ENCODE measurements at regions not wholly inside any gene's neighbourhood (a gene's known extent, or its start where the extent isn't known, plus 50 kb on each side); places are given as distances from the start of the nearest gene placed in this dataset.

GRCh38 chr7:146002431-146003078 is 114.0 kb upstream of the CNTNAP2 start:
- H4K12ac ChIP-seq (ENCODE audit: low read depth, low read length) = no peak overlapping the region
- H3K4me2 ChIP-seq (ENCODE audit: low read length) = no peak overlapping the region
- no peaks in the 10 kb centered on the region for H3K36me3 ChIP-seq (ENCODE audit: control insufficient read depth in 1 of 2, insufficient read depth in 2 of 2, low read length in 2 of 2)
- H2AFZ ChIP-seq (ENCODE audit: insufficient read depth, low read length, poor library complexity) = no peak overlapping the region
- no peak overlapping the region for H2AK5ac ChIP-seq (ENCODE audit: low read length)
- H3K23ac ChIP-seq (ENCODE audit: low read length) = no peak overlapping the region
- H3K18ac ChIP-seq (ENCODE audit: low read length) = no peak overlapping the region
- no peaks in the 10 kb centered on the region for H3K4me1 ChIP-seq (ENCODE audit: control insufficient read depth in 1 of 2, insufficient read depth in 2 of 2, low read length in 2 of 2)
- no peak overlapping the region for H4K91ac ChIP-seq (ENCODE audit: low read depth, low read length)
- H3K9me3 ChIP-seq (ENCODE audit: insufficient read depth, low read depth, low read length) = no peaks in the 10 kb centered on the region
- H3K79me2 ChIP-seq (ENCODE audit: control insufficient read depth, insufficient read depth, low read length, poor library complexity) = no peaks in the 10 kb centered on the region
- no peak overlapping the region for H3K4ac ChIP-seq (ENCODE audit: low read depth, low read length)
- no peak overlapping the region for H3K27ac ChIP-seq (ENCODE audit: low read depth, low read length)
- H4K8ac ChIP-seq (ENCODE audit: low read depth, low read length) = no peak overlapping the region
- DNase-seq = no peak
- no peak overlapping the region for H3K9ac ChIP-seq (ENCODE audit: low read length)
- no CpG with 5 or more reads among the region's 8 CpGs for WGBS (ENCODE audit: extremely low coverage, insufficient coverage, insufficient read length)
- no peak overlapping the region for H3K14ac ChIP-seq (ENCODE audit: low read length)
- H3K27me3 ChIP-seq (ENCODE audit: insufficient read depth, low read length) = no peaks in the 10 kb centered on the region
- no peaks in the 10 kb centered on the region for H3K79me1 ChIP-seq (ENCODE audit: low read length)
- H2BK5ac ChIP-seq (ENCODE audit: low read depth, low read length, poor library complexity) = no peak overlapping the region
- H3K4me3 ChIP-seq (ENCODE audit: low read depth, low read length) = no peak overlapping the region
- H2BK120ac ChIP-seq (ENCODE audit: insufficient read depth, low read length, poor library complexity) = no peak overlapping the region
- no peak overlapping the region for H2BK12ac ChIP-seq (ENCODE audit: low read length)

DNA sequence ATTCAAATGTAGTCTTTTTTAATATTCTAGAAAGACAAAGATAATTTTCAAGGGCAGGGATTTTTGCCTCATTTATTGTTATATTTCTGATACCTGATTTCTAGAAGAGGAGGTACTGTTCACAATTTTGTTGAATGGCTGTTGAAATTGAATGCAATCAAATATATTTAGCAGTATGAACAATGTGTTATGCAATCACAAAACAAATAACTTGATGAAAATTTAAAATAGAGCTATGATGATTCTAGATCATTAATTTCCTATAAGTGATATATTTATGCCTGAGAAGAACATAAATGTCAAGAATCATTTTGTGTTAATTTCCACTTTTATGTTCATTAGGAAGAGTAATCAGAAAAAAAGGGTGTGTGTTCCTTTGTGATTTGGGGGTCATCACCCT is 114.6 kb upstream of the CNTNAP2 start:
- no peaks in the 10 kb centered on the region for H3K79me1 ChIP-seq (ENCODE audit: low read length)
- no peak overlapping the region for H3K9ac ChIP-seq (ENCODE audit: low read length)
- no peak overlapping the region for H2BK5ac ChIP-seq (ENCODE audit: low read depth, low read length, poor library complexity)
- no peaks in the 10 kb centered on the region for H3K36me3 ChIP-seq (ENCODE audit: control insufficient read depth in 1 of 2, insufficient read depth in 2 of 2, low read length in 2 of 2)
- no peaks in the 10 kb centered on the region for H3K4me1 ChIP-seq (ENCODE audit: control insufficient read depth in 1 of 2, insufficient read depth in 2 of 2, low read length in 2 of 2)
- no peak overlapping the region for H3K23ac ChIP-seq (ENCODE audit: low read length)
- no peaks in the 10 kb centered on the region for H3K27me3 ChIP-seq (ENCODE audit: insufficient read depth, low read length)
- no peak overlapping the region for H2BK120ac ChIP-seq (ENCODE audit: insufficient read depth, low read length, poor library complexity)
- H4K12ac ChIP-seq (ENCODE audit: low read depth, low read length) = no peak overlapping the region
- no peak overlapping the region for H4K8ac ChIP-seq (ENCODE audit: low read depth, low read length)
- no peak overlapping the region for H3K14ac ChIP-seq (ENCODE audit: low read length)
- H3K27ac ChIP-seq (ENCODE audit: low read depth, low read length) = no peak overlapping the region
- H3K18ac ChIP-seq (ENCODE audit: low read length) = no peak overlapping the region
- H2AFZ ChIP-seq (ENCODE audit: insufficient read depth, low read length, poor library complexity) = no peak overlapping the region
- no peak overlapping the region for H2BK12ac ChIP-seq (ENCODE audit: low read length)
- no peak overlapping the region for H4K91ac ChIP-seq (ENCODE audit: low read depth, low read length)
- H3K4me2 ChIP-seq (ENCODE audit: low read length) = no peak overlapping the region
- no peak for DNase-seq
- no peaks in the 10 kb centered on the region for H3K9me3 ChIP-seq (ENCODE audit: insufficient read depth, low read depth, low read length)
- no peak overlapping the region for H3K4me3 ChIP-seq (ENCODE audit: low read depth, low read length)
- no peaks in the 10 kb centered on the region for H3K79me2 ChIP-seq (ENCODE audit: control insufficient read depth, insufficient read depth, low read length, poor library complexity)
- no peak overlapping the region for H2AK5ac ChIP-seq (ENCODE audit: low read length)
- no peak overlapping the region for H3K4ac ChIP-seq (ENCODE audit: low read depth, low read length)

DNA sequence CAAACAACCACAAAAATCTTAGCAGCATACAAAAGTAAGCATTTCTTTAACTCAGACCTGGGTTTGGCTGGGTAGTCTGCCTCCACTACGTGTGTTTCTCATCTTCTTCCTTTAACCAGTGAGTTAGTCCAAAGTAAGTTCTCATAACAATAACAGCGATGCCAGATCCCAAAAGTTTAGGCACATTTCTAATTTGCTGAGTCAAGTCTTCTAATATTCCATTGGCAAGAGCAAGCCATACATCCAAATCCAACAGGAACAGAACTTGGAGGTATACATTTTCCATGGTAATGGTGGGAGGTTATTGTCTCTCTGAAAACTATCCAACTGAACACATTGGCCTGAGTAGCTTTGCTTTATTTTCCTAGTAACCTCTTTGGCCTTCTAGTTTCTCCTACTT is 115.7 kb upstream of the CNTNAP2 start:
- no peaks in the 10 kb centered on the region for H3K36me3 ChIP-seq (ENCODE audit: control insufficient read depth in 1 of 2, insufficient read depth in 2 of 2, low read length in 2 of 2)
- H4K8ac ChIP-seq (ENCODE audit: low read depth, low read length) = no peak overlapping the region
- WGBS (ENCODE audit: extremely low coverage, insufficient coverage, insufficient read length) = no CpG with 5 or more reads among the region's 2 CpGs

GRCh38 chr7:145989469-145989868 is 127.1 kb upstream of the CNTNAP2 start:
- no CpG with 5 or more reads among the region's 4 CpGs for WGBS (ENCODE audit: extremely low coverage, insufficient coverage, insufficient read length)
- Histone ChIP-seq H2BK12ac (ENCODE audit: low read length) (no peak overlapping the region), H3K27me3 (ENCODE audit: insufficient read depth, low read length) (no peaks in the 10 kb centered on the region), H3K9me3 (ENCODE audit: insufficient read depth, low read depth, low read length) (no peaks in the 10 kb centered on the region), H4K12ac (ENCODE audit: low read depth, low read length) (no peak overlapping the region), H2AFZ (ENCODE audit: insufficient read depth, low read length, poor library complexity) (no peak overlapping the region), H3K4ac (ENCODE audit: low read depth, low read length) (no peak overlapping the region), H2BK120ac (ENCODE audit: insufficient read depth, low read length, poor library complexity) (no peak overlapping the region), H3K9ac (ENCODE audit: low read length) (no peak overlapping the region), H3K79me2 (ENCODE audit: control insufficient read depth, insufficient read depth, low read length, poor library complexity) (no peaks in the 10 kb centered on the region), H4K91ac (ENCODE audit: low read depth, low read length) (no peak overlapping the region), H3K27ac (ENCODE audit: low read depth, low read length) (no peak overlapping the region), H3K14ac (ENCODE audit: low read length) (no peak overlapping the region), H4K8ac (ENCODE audit: low read depth, low read length) (no peak overlapping the region), H2BK5ac (ENCODE audit: low read depth, low read length, poor library complexity) (no peak overlapping the region), H2AK5ac (ENCODE audit: low read length) (no peak overlapping the region), H3K4me2 (ENCODE audit: low read length) (no peak overlapping the region), H3K36me3 (ENCODE audit: control insufficient read depth in 1 of 2, insufficient read depth in 2 of 2, low read length in 2 of 2) (no peaks in the 10 kb centered on the region), H3K18ac (ENCODE audit: low read length) (no peak overlapping the region), H3K4me3 (ENCODE audit: low read depth, low read length) (no peak overlapping the region), H3K79me1 (ENCODE audit: low read length) (no peaks in the 10 kb centered on the region), H3K4me1 (ENCODE audit: control insufficient read depth in 1 of 2, insufficient read depth in 2 of 2, low read length in 2 of 2) (no peaks in the 10 kb centered on the region), H3K23ac (ENCODE audit: low read length) (no peak overlapping the region)
- DNase-seq = no peak

More for the DNA sequence above, 115.7 kb upstream of the CNTNAP2 start:
- Histone ChIP-seq H3K4me1 (ENCODE audit: control insufficient read depth in 1 of 2, insufficient read depth in 2 of 2, low read length in 2 of 2) (no peaks in the 10 kb centered on the region), H3K9me3 (ENCODE audit: insufficient read depth, low read depth, low read length) (no peaks in the 10 kb centered on the region), H2AFZ (ENCODE audit: insufficient read depth, low read length, poor library complexity) (no peak overlapping the region), H3K4ac (ENCODE audit: low read depth, low read length) (no peak overlapping the region), H4K12ac (ENCODE audit: low read depth, low read length) (no peak overlapping the region), H3K79me1 (ENCODE audit: low read length) (no peaks in the 10 kb centered on the region), H2BK120ac (ENCODE audit: insufficient read depth, low read length, poor library complexity) (no peak overlapping the region), H3K14ac (ENCODE audit: low read length) (no peak overlapping the region), H2AK5ac (ENCODE audit: low read length) (no peak overlapping the region), H3K27ac (ENCODE audit: low read depth, low read length) (no peak overlapping the region), H3K18ac (ENCODE audit: low read length) (no peak overlapping the region), H3K79me2 (ENCODE audit: control insufficient read depth, insufficient read depth, low read length, poor library complexity) (no peaks in the 10 kb centered on the region), H3K23ac (ENCODE audit: low read length) (no peak overlapping the region), H3K4me2 (ENCODE audit: low read length) (no peak overlapping the region), H2BK12ac (ENCODE audit: low read length) (no peak overlapping the region), H2BK5ac (ENCODE audit: low read depth, low read length, poor library complexity) (no peak overlapping the region), H3K9ac (ENCODE audit: low read length) (no peak overlapping the region), H4K91ac (ENCODE audit: low read depth, low read length) (no peak overlapping the region), H3K4me3 (ENCODE audit: low read depth, low read length) (no peak overlapping the region), H3K27me3 (ENCODE audit: insufficient read depth, low read length) (no peaks in the 10 kb centered on the region)
- no peak for DNase-seq

Measured in trophoblast cell (in vitro differentiated cells and primary cell).